ENCODE measurements at regions not wholly inside any gene's neighbourhood (a gene's known extent, or its start where the extent isn't known, plus 50 kb on each side); places are given as distances from the start of the nearest gene placed in this dataset.

GRCh38 chr21:35833991-35834390 lies 226.3 kb downstream of the SETD4 start:
- TF ChIP-seq POLR2A (IDR thresholded peaks at IDR 0.05; ENCODE audit: low read depth, low read length) (no peak), POLR2AphosphoS5 (IDR thresholded peaks at IDR 0.05; ENCODE audit: low read depth, low read length) (no peak), TAF1 (IDR thresholded peaks at IDR 0.05; ENCODE audit: borderline replicate concordance, low read depth, low read length) (no peak)

Measured in GM12892 (cell line).